H1 (cell line): ENCODE measurements at regions not wholly inside any gene's neighbourhood (a gene's known extent, or its start where the extent isn't known, plus 50 kb on each side); places are given as distances from the start of the nearest gene placed in this dataset.

Source experiments
- CTCF ChIA-PET: fragments of 300-600 bp; sonication (Branson Sonifier 250); formaldehyde crosslinking; loops from one replicate; lab custom pipeline; 2021; ENCODE audit not compliant: partially characterized antibody; lab: Charles Lee
- POLR2A ChIA-PET: fragments of 300-600 bp; sonication (Branson Sonifier 250); formaldehyde crosslinking; loops from one replicate; lab custom pipeline; 2021; ENCODE audit warnings: inconsistent platforms; ENCODE audit not compliant: partially characterized antibody; lab: Charles Lee
- DNase-seq, 2 experiments: peaks; one replicate each; pipeline versions ENCODE4 v3.0.0 to v3.0.0-alpha.2; 2010 to 2022; ENCODE audit warnings: low spot score in 2 of 2, low read depth in 1 of 2, mixed read lengths in 1 of 2
- FAIRE-seq: peaks from 2 replicates; lab custom pipeline; 2011; peaks lifted over from hg19 to GRCh38; lab: Jason Lieb, UNC
- H2AFZ ChIP-seq: 2 replicates; pipeline ENCODE4 v1.8.1; 2012; ENCODE audit warnings: low read length, inconsistent platforms
- H2AK5ac ChIP-seq: 2 replicates; pipeline ENCODE4 v1.6.1; 2013; ENCODE audit warnings: low read depth, low read length
- H2BK120ac ChIP-seq: replicated peaks from 2 replicates; pipeline ENCODE3; 2013; ENCODE audit warnings: low read depth, low read length, inconsistent platforms
- H2BK12ac ChIP-seq: 2 replicates; pipeline ENCODE4 v1.6.1; 2013; ENCODE audit warnings: low read depth, low read length
- H2BK15ac ChIP-seq: 2 replicates; pipeline ENCODE4 v1.6.1; 2013; ENCODE audit warnings: low read length
- H2BK20ac ChIP-seq: 2 replicates; pipeline ENCODE4 v1.6.1; 2013; ENCODE audit warnings: low read length
- H2BK5ac ChIP-seq: 2 replicates; pipeline ENCODE4 v1.6.1; 2013; ENCODE audit warnings: low read depth, low read length
- H3K14ac ChIP-seq: 2 replicates; pipeline ENCODE4 v1.6.1; 2013; ENCODE audit warnings: inconsistent platforms; ENCODE audit not compliant: insufficient read length
- H3K18ac ChIP-seq: 2 replicates; pipeline ENCODE4 v1.6.1; 2013; ENCODE audit warnings: low read length; ENCODE audit errors: extremely low read depth
- H3K23ac ChIP-seq: 2 replicates; pipeline ENCODE4 v1.6.1; 2013; ENCODE audit warnings: inconsistent platforms; ENCODE audit not compliant: insufficient read length
- H3K23me2 ChIP-seq: 2 replicates; pipeline ENCODE4 v1.6.1; 2013; ENCODE audit warnings: low read depth, low read length
- H3K27ac ChIP-seq: 2 replicates; pipeline ENCODE4 v1.6.1; 2011; ENCODE audit warnings: low read depth, low read length, inconsistent platforms
- H3K27me3 ChIP-seq, 4 experiments: replicated peaks in 1 of 4; 1 replicate in 1 of 4; 2 replicates in 3 of 4; pipeline versions ENCODE4 v1.6.1 to v1.8.1; 2011 to 2013; ENCODE audit warnings: low read length in 3 of 4, mild to moderate bottlenecking in 3 of 4, inconsistent platforms in 2 of 4, mixed read lengths in 2 of 4, moderate library complexity in 1 of 4; ENCODE audit not compliant: control insufficient read depth in 3 of 4, insufficient read depth in 3 of 4; ENCODE audit errors: extremely low read depth in 1 of 4
- H3K36me3 ChIP-seq, 4 experiments: 2 replicates each; pipeline versions ENCODE4 v1.6.1 to v1.8.1; 2011 to 2013; ENCODE audit warnings: mild to moderate bottlenecking in 4 of 4, low read length in 3 of 4, moderate library complexity in 2 of 4, control low read depth in 1 of 4, inconsistent platforms in 1 of 4; ENCODE audit not compliant: insufficient read depth in 4 of 4, control insufficient read depth in 2 of 4
- H3K4ac ChIP-seq: replicated peaks from 2 replicates; pipeline ENCODE3; 2013; ENCODE audit warnings: low read length, low read depth, mixed read lengths, inconsistent platforms; ENCODE audit not compliant: insufficient read length
- H3K4me1 ChIP-seq, 4 experiments: replicated peaks in 1 of 4; 1 replicate in 1 of 4; 2 replicates in 3 of 4; pipeline versions ENCODE4 v1.6.1 to v1.8.1; 2011 to 2013; ENCODE audit warnings: low read length in 3 of 4, inconsistent platforms in 2 of 4, mixed read lengths in 1 of 4; ENCODE audit not compliant: insufficient read depth in 4 of 4, control insufficient read depth in 3 of 4
- H3K4me2 ChIP-seq, 2 experiments: 2 replicates each; pipeline versions ENCODE4 v1.6.1 to v1.8.1; 2011 to 2013; ENCODE audit warnings: low read depth in 2 of 2, low read length in 2 of 2, control low read depth in 1 of 2, inconsistent platforms in 1 of 2, mild to moderate bottlenecking in 1 of 2; ENCODE audit not compliant: insufficient read depth in 1 of 2
- H3K4me3 ChIP-seq, 4 experiments: fragments of 200-600, 300-600 bp in 1 of 4; sonication (generic), shearing (Covaris generic), sonication (Bioruptor Twin) in 1 of 4; 2 replicates each; pipeline versions ENCODE4 v1.5.1 to v1.8.1; 2011 to 2016; ENCODE audit warnings: low read length in 4 of 4, low read depth in 3 of 4, control low read depth in 2 of 4, inconsistent platforms in 2 of 4, mild to moderate bottlenecking in 2 of 4, mixed read lengths in 1 of 4, moderate library complexity in 1 of 4; ENCODE audit not compliant: insufficient read depth in 2 of 4; ENCODE audit errors: extremely low read depth in 1 of 4
- H3K56ac ChIP-seq: replicated peaks from 2 replicates; pipeline ENCODE3; 2013; ENCODE audit warnings: low read depth, mild to moderate bottlenecking, mixed read lengths, low read length, inconsistent platforms; ENCODE audit not compliant: insufficient read length
- H3K79me1 ChIP-seq: 2 replicates; pipeline ENCODE4 v1.6.1; 2013; ENCODE audit warnings: low read depth, low read length, control low read depth
- H3K79me2 ChIP-seq, 2 experiments: 2 replicates each; pipeline versions ENCODE4 v1.6.1 to v1.8.1; 2012 to 2013; ENCODE audit warnings: low read length in 2 of 2, mild to moderate bottlenecking in 2 of 2, inconsistent platforms in 1 of 2; ENCODE audit not compliant: insufficient read depth in 2 of 2, control insufficient read depth in 1 of 2
- H3K9ac ChIP-seq, 4 experiments: replicated peaks in 1 of 4; 1 replicate in 1 of 4; 2 replicates in 3 of 4; pipeline versions ENCODE4 v1.6.1 to v1.8.1; 2011 to 2013; ENCODE audit warnings: low read depth in 3 of 4, low read length in 3 of 4, control low read depth in 2 of 4, mild to moderate bottlenecking in 2 of 4, moderate library complexity in 2 of 4, inconsistent platforms in 1 of 4; ENCODE audit errors: extremely low read depth in 1 of 4
- H3K9me3 ChIP-seq, 2 experiments: 2 replicates each; pipeline versions ENCODE4 v1.6.1 to v1.8.1; 2012 to 2013; ENCODE audit warnings: mild to moderate bottlenecking in 2 of 2, moderate library complexity in 2 of 2, control low read depth in 1 of 2, inconsistent platforms in 1 of 2, low read depth in 1 of 2, low read length in 1 of 2, mixed read lengths in 1 of 2; ENCODE audit not compliant: insufficient read depth in 2 of 2
- H4K20me1 ChIP-seq, 2 experiments: replicated peaks in 1 of 2; 2 replicates each; pipeline versions ENCODE3 to v1.8.1; 2011 to 2013; ENCODE audit warnings: inconsistent platforms in 2 of 2, low read length in 2 of 2, mild to moderate bottlenecking in 1 of 2; ENCODE audit not compliant: insufficient read depth in 2 of 2, control insufficient read depth in 1 of 2
- H4K5ac ChIP-seq: 2 replicates; pipeline ENCODE4 v1.6.1; 2013; ENCODE audit warnings: low read length, low read depth, mixed read lengths, inconsistent platforms; ENCODE audit not compliant: insufficient read length
- H4K8ac ChIP-seq: 2 replicates; pipeline ENCODE4 v1.8.0; 2013; ENCODE audit warnings: mild to moderate bottlenecking, moderate library complexity, low read length, inconsistent platforms; ENCODE audit not compliant: insufficient read depth; ENCODE audit errors: extremely low read depth
- H4K91ac ChIP-seq: replicated peaks from 2 replicates; pipeline ENCODE3; 2013; ENCODE audit warnings: low read length, mixed read lengths, inconsistent platforms; ENCODE audit not compliant: insufficient read length
- EZH2 ChIP-seq: fragments of 200-600 bp; sonication (generic); IDR thresholded peaks from 2 replicates; pipeline ENCODE4 v1.7.1; 2012; ENCODE audit warnings: low read depth, mild to moderate bottlenecking, moderate library complexity, low read length, inconsistent platforms; ENCODE audit not compliant: severe bottlenecking
- GABPA ChIP-seq: IDR thresholded peaks from 2 replicates; pipeline ENCODE4 v1.6.1; 2011; ENCODE audit warnings: mild to moderate bottlenecking, low read length, moderate library complexity, borderline replicate concordance; ENCODE audit not compliant: insufficient read depth
- POLR2AphosphoS5 ChIP-seq: IDR thresholded peaks from 2 replicates; pipeline ENCODE4 v1.6.1; 2011; ENCODE audit warnings: low read depth, low read length
- POU5F1 ChIP-seq: IDR thresholded peaks from 2 replicates; pipeline ENCODE4 v1.6.1; 2011; ENCODE audit warnings: low read depth, mild to moderate bottlenecking, low read length, moderate library complexity
- RBBP5 ChIP-seq: IDR thresholded peaks from 2 replicates; pipeline ENCODE4 v1.7.1; 2012; ENCODE audit warnings: low read depth, mild to moderate bottlenecking, inconsistent platforms, low read length, moderate library complexity, borderline replicate concordance
- SP4 ChIP-seq: IDR thresholded peaks from 2 replicates; pipeline ENCODE4 v1.6.1; 2012; ENCODE audit warnings: low read length, inconsistent platforms

- H2AFZ ChIP-seq, result no peak overlapping the region
- no peaks in the 10 kb centered on the region for H4K20me1 ChIP-seq
- FAIRE-seq (no peak), DNase-seq (no peak)
- no peak overlapping the region for H3K27ac ChIP-seq
- no peaks in the 10 kb centered on the region for H3K79me1 ChIP-seq
- H3K4me3 ChIP-seq, result no peak overlapping the region
- ChIA-PET POLR2A (no interaction called here), CTCF (no interaction called here)
- H2BK20ac ChIP-seq, result no peak overlapping the region
- H2BK15ac ChIP-seq, result no peak overlapping the region
- no peak overlapping the region for H4K5ac ChIP-seq
- no peak overlapping the region for H2BK12ac ChIP-seq
- H2BK120ac ChIP-seq, result no peak overlapping the region
- H3K4ac ChIP-seq, result no peak overlapping the region
- H3K9me3 ChIP-seq, result peaks cover 19 to 24% of the 10 kb centered on the region in 2 experiments
- no peak overlapping the region for H4K91ac ChIP-seq
- H2BK5ac ChIP-seq, result no peak overlapping the region
- TF ChIP-seq POLR2AphosphoS5, result no peak
- no peak for TF ChIP-seq SP4
- TF ChIP-seq POU5F1, result no peak
- TF ChIP-seq RBBP5, result no peak
- no peak for TF ChIP-seq EZH2
- no peak for TF ChIP-seq GABPA
- H3K27me3 ChIP-seq, result no peaks in the 10 kb centered on the region
- H3K79me2 ChIP-seq, result no peaks in the 10 kb centered on the region
- H4K8ac ChIP-seq, result no peak overlapping the region
- H3K56ac ChIP-seq, result no peak overlapping the region
- H3K14ac ChIP-seq, result no peak overlapping the region
- no peak overlapping the region for H3K4me2 ChIP-seq
- no peak overlapping the region for H3K9ac ChIP-seq
- no peak overlapping the region for H3K23ac ChIP-seq
- no peak overlapping the region for H2AK5ac ChIP-seq
- H3K18ac ChIP-seq, result no peak overlapping the region
- no peaks in the 10 kb centered on the region for H3K23me2 ChIP-seq
- peaks cover 0 to 13% (median 0%) of the 10 kb centered on the region in 4 experiments; a peak in 2 of 8 replicates for H3K36me3 ChIP-seq
- H3K4me1 ChIP-seq, result no peaks in the 10 kb centered on the region
Measured at GRCh38 chr4:116099596-116099995, 985.8 kb downstream of the TRAM1L1 start.
